Fibroblast of skin of abdomen (primary cell): ENCODE measurements at regions not wholly inside any gene's neighbourhood (a gene's known extent, or its start where the extent isn't known, plus 50 kb on each side); places are given as distances from the start of the nearest gene placed in this dataset.
"Not testable (repeated sequence)": the region's sequence is repeated elsewhere in the genome, so short reads cannot be mapped to it uniquely, and the experiment has no call there.

Source experiments
- DNase-seq: peaks from one replicate; pipeline ENCODE4 v3.0.0-alpha.2; 2013

GRCh38 chr5:21482983-21483650 is 1370.0 kb downstream of the CDH12 start:
- DNase-seq = not testable (repeated sequence)

DNA sequence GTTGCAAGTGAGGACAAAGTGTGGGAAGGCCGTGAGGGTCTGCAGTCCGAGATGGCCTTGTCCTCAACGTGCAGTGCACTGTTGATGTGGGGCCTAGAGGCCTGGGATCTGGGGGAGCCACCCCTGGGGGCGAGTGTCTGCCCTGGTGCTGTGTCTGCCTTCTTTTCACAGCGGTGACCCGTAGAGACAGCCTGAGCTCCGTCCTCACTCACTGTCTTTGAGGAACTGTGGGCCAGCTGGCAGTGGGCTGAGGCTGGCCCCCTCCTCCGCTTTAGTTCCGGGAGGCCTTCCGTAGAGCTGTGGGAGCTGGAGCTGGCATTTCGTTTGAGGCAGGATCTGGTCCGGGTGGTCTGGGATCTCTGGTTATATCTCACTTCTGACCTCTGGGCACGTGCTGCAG is 1370.6 kb downstream of the CDH12 start:
- DNase-seq = not testable (repeated sequence)

DNA sequence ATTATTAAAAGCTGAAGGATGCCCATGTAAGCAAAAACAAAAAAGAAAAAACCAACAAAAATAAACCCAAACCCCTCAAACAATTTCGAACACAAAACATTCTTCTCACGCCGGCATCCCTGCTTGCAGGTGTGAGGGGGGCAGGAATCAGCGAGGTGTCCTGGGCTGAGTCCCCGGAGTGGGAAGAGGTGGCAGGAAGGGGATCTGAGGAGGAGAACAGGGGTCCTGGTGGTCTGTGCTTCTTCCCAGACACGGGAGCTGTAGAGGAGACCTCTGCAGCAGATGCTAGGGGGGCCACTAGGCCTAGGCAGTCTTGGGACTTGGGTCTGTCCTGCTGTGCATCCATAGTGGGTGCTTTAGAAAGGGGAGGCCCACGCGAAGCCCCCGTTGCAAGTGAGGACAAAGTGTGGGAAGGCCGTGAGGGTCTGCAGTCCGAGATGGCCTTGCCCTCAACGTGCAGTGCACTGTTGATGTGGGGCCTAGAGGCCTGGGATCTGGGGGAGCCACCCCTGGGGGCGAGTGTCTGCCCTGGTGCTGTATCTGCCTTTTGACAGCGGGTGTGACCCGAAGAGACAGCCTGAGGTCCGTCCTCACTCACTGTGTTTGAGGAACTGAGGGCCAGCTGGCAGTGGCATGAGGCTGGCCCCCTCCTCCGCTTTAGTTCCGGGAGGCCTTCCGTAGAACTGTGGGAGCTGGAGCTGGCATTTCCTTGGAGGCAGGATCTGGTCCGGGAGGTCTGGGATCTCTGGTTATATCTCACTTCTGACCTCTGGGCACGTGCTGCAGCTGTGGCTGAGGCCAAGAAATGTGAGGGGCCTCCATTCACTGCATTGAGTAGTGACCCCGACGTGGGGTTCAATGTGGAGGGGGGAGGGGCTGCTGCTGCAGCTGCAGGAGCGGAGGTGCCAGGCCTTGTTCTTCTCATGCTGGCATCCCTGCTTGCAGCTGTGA is 1371.5 kb downstream of the CDH12 start:
- not testable (repeated sequence) for DNase-seq

DNA sequence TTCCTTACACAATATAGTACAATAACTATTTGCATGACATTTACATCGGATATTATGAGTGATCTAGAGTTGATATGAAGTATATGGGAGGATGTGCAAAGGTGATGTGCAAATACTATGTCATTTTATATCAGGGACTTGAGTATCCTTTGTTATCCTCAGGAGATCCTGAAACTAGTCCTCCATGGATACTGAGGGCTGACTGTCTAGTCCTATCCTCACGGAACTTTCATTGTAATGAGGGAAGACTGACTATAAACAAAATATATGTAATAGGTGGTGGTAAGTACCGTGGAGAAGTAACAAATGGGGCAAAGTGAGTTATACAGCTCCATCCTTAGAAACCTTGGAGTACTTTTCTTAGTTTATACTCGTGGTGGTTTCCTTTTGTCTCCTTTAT is 1373.1 kb downstream of the CDH12 start:
- DNase-seq = not testable (repeated sequence)

DNA sequence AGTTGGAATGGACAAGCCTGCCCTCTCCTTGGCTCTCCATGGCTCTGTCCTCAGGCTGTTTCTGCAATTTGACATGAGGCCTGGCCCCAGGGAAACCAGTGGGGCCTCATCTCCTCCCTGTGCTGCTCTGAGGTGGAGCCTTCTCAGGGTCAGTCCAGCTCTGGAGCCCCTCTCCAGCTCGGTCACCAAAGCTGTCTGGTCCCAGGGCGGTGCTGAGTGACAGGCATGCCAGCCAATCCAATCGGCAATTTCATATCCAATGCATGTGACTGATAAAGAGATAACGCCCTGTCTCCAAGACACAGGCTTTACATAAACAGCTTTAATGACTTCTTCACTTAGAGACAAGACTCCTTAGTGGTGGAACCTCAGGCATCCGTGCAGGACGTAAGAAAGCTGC is 1379.2 kb downstream of the CDH12 start:
- not testable (repeated sequence) for DNase-seq

DNA sequence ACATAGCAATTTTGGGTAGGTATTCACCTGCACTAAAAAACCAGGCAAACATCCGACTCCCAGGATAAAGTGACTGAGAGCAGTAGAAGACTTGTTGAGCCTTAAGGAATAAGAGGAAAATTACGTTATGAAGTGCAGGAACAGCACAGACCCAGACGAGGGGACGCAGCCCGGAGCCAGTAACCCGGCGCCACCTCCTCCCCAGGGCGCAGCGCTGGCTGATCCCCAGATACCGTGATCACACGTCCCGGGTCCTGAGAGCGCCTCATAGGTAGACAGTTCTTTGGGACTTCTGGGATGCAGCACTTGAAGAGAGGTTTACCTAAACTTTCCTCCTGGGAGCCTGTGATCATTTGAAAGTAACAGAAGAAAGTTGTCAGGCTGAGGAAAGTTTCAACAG is 1379.7 kb downstream of the CDH12 start:
- not testable (repeated sequence) for DNase-seq

- DNase-seq = not testable (repeated sequence)
Observed at GRCh38 chr5:21471691-21472090, 1381.5 kb downstream of the CDH12 start.

GRCh38 chr5:21469523-21470101 is 1383.5 kb downstream of the CDH12 start:
- peak; percentile 16 for DNase-seq

DNA sequence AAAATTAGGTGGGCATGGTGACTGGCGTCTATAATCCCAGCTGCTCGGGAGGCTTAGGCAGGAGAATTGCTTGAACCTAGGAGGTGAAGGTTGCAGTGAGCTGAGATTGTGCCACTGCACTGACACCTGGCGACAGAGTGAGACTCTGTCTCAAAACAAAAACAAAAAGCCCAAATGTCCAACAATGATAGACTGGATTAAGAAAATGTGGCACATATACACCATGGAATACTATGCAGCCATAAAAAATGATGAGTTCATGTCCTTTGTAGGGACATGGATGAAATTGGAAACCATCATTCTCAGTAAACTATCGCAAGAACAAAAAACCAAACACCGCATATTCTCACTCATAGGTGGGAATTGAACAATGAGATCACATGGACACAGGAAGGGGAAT is 1385.6 kb downstream of the CDH12 start:
- DNase-seq = not testable (repeated sequence)

- DNase-seq = not testable (repeated sequence)
Observed at GRCh38 chr5:21459744-21460073, 1393.4 kb downstream of the CDH12 start.

- no peak for DNase-seq
Observed at GRCh38 chr5:21452449-21452848, 1400.7 kb downstream of the CDH12 start.

DNA sequence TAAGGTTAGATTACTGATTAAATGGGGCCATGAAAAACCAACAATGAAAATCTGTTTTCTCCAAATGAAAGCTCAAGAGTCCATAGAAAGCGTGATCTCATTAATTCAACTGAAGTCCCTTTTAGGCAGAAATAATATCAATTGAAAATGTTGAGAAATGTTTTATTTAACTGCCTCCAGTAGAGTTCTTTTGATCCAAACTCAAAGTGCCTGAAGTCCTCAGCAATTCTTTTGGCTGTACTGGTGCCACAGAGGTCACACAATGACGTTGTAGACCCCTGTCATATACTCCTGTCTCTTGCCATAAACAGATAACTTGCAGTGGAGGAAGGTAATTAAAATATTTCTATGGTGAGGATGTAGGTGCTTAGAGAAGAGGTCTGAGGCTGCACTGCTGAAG is 1420.5 kb downstream of the CDH12 start:
- no peak for DNase-seq

- DNase-seq = no peak
Observed at GRCh38 chr5:21424907-21425306, 1428.2 kb downstream of the CDH12 start.

- DNase-seq = no peak
Observed at GRCh38 chr5:21419383-21419782, 1431.4 kb upstream of the CDH18 start.

- not testable (repeated sequence) for DNase-seq
Observed at GRCh38 chr5:21402089-21402488, 1414.1 kb upstream of the CDH18 start.

GRCh38 chr5:21398511-21398910 is 1410.5 kb upstream of the CDH18 start:
- no peak for DNase-seq

- no peak for DNase-seq
Observed at GRCh38 chr5:21397693-21398092, 1409.7 kb upstream of the CDH18 start.

DNA sequence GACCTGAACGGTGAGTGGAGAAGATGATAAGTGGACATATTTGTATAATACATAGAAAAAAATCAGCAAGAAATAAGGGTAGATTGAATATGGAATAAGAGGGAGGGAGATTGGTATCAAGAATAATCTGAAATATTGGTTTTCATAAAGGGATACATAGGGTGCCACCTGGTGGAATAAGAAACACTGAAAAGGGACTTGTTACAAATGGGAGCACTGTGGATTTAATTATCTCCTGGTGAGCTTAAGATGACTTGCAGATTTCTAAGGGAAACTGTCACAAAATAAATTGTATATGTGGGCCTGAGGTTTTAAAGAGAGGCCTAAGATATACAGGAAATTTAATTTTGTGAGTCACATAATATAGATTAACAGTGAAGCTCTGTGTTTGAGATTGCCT is 1403.5 kb upstream of the CDH18 start:
- no peak for DNase-seq

- DNase-seq = not testable (repeated sequence)
Observed at GRCh38 chr5:21360754-21361153, 1372.8 kb upstream of the CDH18 start.

- DNase-seq = peak; percentile 1
Observed at GRCh38 chr5:21341948-21342261, 1353.9 kb upstream of the CDH18 start.

- not testable (repeated sequence) for DNase-seq
Observed at GRCh38 chr5:21341203-21341947, 1353.4 kb upstream of the CDH18 start.

DNA sequence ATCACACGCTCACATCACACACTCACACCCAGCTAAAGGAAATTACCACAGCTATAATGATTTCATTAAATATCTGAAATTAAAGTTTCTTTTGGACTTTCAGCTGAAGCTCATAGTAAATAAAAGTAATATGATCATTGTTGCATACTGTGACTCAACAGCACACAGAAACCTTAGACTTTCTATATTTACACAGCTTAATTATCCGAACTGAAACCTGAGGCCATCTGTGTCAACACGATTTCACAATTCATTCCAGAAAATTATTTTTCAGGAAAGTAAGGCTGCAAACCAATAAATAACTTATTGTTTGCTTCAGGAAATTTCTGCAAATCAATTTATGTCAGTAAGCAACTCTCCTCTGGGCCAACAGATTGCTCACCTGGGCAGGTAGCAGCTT is 1352.2 kb upstream of the CDH18 start:
- DNase-seq = not testable (repeated sequence)

DNA sequence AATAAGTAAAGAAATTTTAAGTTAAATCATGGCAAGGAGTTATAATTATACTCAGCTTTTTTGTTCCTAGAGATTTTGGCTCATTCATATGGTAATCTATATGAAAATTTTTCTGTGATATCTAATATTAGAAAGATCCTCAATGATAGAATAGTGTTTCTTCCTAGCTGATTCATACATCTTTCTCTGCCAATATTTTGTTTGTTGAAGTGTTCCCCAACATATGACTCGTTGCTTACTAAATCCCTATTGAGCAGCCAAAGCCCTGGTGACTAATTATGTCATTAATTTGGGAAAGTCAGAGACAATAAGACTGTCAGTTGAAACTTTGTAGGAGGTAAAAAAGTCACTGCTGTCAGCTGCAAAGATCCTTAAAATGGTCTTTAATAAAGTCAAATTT is 1348.5 kb upstream of the CDH18 start:
- DNase-seq = not testable (repeated sequence)
